H9 (cell line): ENCODE measurements at regions not wholly inside any gene's neighbourhood (a gene's known extent, or its start where the extent isn't known, plus 50 kb on each side); places are given as distances from the start of the nearest gene placed in this dataset.

Source experiments
- DNase-seq: peaks from one replicate; pipeline ENCODE4 v3.0.0-alpha.2; 2017
- H2AFZ ChIP-seq: one replicate; pipeline ENCODE4 v1.6.1; 2013; ENCODE audit warnings: mild to moderate bottlenecking, low read length, control low read depth, moderate library complexity
- H2AK5ac ChIP-seq: 2 replicates; pipeline ENCODE4 v1.6.1; 2013; ENCODE audit warnings: low read length, control low read depth, mixed read lengths; ENCODE audit not compliant: insufficient read length
- H2BK120ac ChIP-seq: one replicate; pipeline ENCODE4 v1.6.1; 2013; ENCODE audit warnings: low read depth, mild to moderate bottlenecking, low read length, control low read depth, inconsistent platforms; ENCODE audit not compliant: poor library complexity, severe bottlenecking
- H2BK12ac ChIP-seq: 2 replicates; pipeline ENCODE4 v1.6.1; 2013; ENCODE audit warnings: low read length, control low read depth, mixed read lengths, low read depth; ENCODE audit not compliant: insufficient read length
- H2BK15ac ChIP-seq: 2 replicates; pipeline ENCODE4 v1.6.1; 2013; ENCODE audit warnings: low read depth, low read length, control low read depth
- H2BK20ac ChIP-seq: one replicate; pipeline ENCODE4 v1.6.1; 2013; ENCODE audit warnings: low read depth, mild to moderate bottlenecking, low read length, control low read depth, inconsistent platforms; ENCODE audit not compliant: poor library complexity, severe bottlenecking
- H2BK5ac ChIP-seq: 2 replicates; pipeline ENCODE4 v1.6.1; 2013; ENCODE audit warnings: low read length, control low read depth, mixed read lengths; ENCODE audit not compliant: insufficient read length
- H3K14ac ChIP-seq: 2 replicates; pipeline ENCODE4 v1.6.1; 2013; ENCODE audit warnings: low read length, control low read depth; ENCODE audit not compliant: insufficient read depth
- H3K18ac ChIP-seq: 2 replicates; pipeline ENCODE4 v1.6.1; 2013; ENCODE audit warnings: low read depth, mild to moderate bottlenecking, mixed read lengths, low read length, control low read depth; ENCODE audit not compliant: insufficient read length
- H3K23ac ChIP-seq: 2 replicates; pipeline ENCODE4 v1.6.1; 2013; ENCODE audit warnings: low read length, control low read depth, mixed read lengths, low read depth; ENCODE audit not compliant: insufficient read length
- H3K23me2 ChIP-seq: 2 replicates; pipeline ENCODE4 v1.6.1; 2013; ENCODE audit warnings: low read depth, mild to moderate bottlenecking, mixed read lengths, low read length, control low read depth; ENCODE audit not compliant: insufficient read length, poor library complexity, severe bottlenecking
- H3K27ac ChIP-seq: 2 replicates; pipeline ENCODE4 v1.5.1; 2013; ENCODE audit warnings: low read length, control low read depth, mixed read lengths, low read depth; ENCODE audit not compliant: insufficient read length
- H3K27me3 ChIP-seq: 2 replicates; pipeline ENCODE4 v1.6.1; 2013; ENCODE audit warnings: low read length, control low read depth, inconsistent platforms; ENCODE audit not compliant: insufficient read depth
- H3K4ac ChIP-seq: 2 replicates; pipeline ENCODE4 v1.6.1; 2013; ENCODE audit warnings: low read depth, mild to moderate bottlenecking, control low read depth, inconsistent platforms, low read length, moderate library complexity
- H3K4me1 ChIP-seq: 2 replicates; pipeline ENCODE4 v1.6.1; 2013; ENCODE audit warnings: low read length, control low read depth, inconsistent platforms; ENCODE audit not compliant: insufficient read depth
- H3K4me2 ChIP-seq: 2 replicates; pipeline ENCODE4 v1.6.1; 2013; ENCODE audit warnings: low read length, control low read depth, mixed read lengths; ENCODE audit not compliant: insufficient read length, insufficient read depth
- H3K56ac ChIP-seq: 2 replicates; pipeline ENCODE4 v1.6.1; 2013; ENCODE audit warnings: low read depth, mild to moderate bottlenecking, mixed read lengths, low read length, control low read depth; ENCODE audit not compliant: insufficient read length
- H3K79me1 ChIP-seq: 2 replicates; pipeline ENCODE4 v1.6.1; 2013; ENCODE audit warnings: low read depth, mild to moderate bottlenecking, moderate library complexity, low read length, control low read depth, inconsistent platforms; ENCODE audit not compliant: insufficient read depth, poor library complexity, severe bottlenecking
- H3K79me2 ChIP-seq: 2 replicates; pipeline ENCODE4 v1.6.1; 2013; ENCODE audit warnings: low read length, control low read depth, inconsistent platforms; ENCODE audit not compliant: insufficient read depth
- H3K9ac ChIP-seq: 2 replicates; pipeline ENCODE4 v1.6.1; 2013; ENCODE audit warnings: low read length, control low read depth, mixed read lengths; ENCODE audit not compliant: insufficient read length; ENCODE audit errors: extremely low read depth
- H3K9me3 ChIP-seq: one replicate; pipeline ENCODE4 v1.6.1; 2013; ENCODE audit warnings: low read depth, low read length, inconsistent platforms; ENCODE audit not compliant: control insufficient read depth
- H3T11ph ChIP-seq: one replicate; pipeline ENCODE4 v1.6.1; 2013; ENCODE audit warnings: mild to moderate bottlenecking, low read length, control low read depth, inconsistent platforms
- H4K20me1 ChIP-seq: one replicate; pipeline ENCODE4 v1.6.1; 2013; ENCODE audit not compliant: control insufficient read depth, insufficient read length, insufficient read depth
- H4K5ac ChIP-seq: 2 replicates; pipeline ENCODE4 v1.6.1; 2013; ENCODE audit warnings: low read depth, mild to moderate bottlenecking, mixed read lengths, low read length, control low read depth; ENCODE audit not compliant: insufficient read length
- H4K8ac ChIP-seq: replicated peaks from 2 replicates; pipeline ENCODE4 v1.6.1; 2013; ENCODE audit warnings: low read length, control low read depth, mixed read lengths, low read depth; ENCODE audit not compliant: insufficient read length
- H4K91ac ChIP-seq: 2 replicates; pipeline ENCODE4 v1.6.1; 2013; ENCODE audit warnings: low read depth, mild to moderate bottlenecking, moderate library complexity, mixed read lengths, low read length, control low read depth; ENCODE audit not compliant: insufficient read length
- H3K27ac Mint-ChIP-seq, 3 experiments: 2 replicates in 2 of 3; 3 replicates in 1 of 3; pipeline ENCODE4 v1.8.0; 2020 to 2021; ENCODE audit warnings: mixed read lengths in 3 of 3, mild to moderate bottlenecking in 1 of 3, moderate library complexity in 1 of 3
- H3K27me3 Mint-ChIP-seq: 2 replicates; pipeline ENCODE4 v1.8.0; 2021; ENCODE audit warnings: low read depth, mild to moderate bottlenecking, moderate library complexity, mixed read lengths
- H3K36me3 Mint-ChIP-seq, 3 experiments: 2 replicates in 2 of 3; 3 replicates in 1 of 3; pipeline ENCODE4 v1.8.0; 2020 to 2021; ENCODE audit warnings: low read depth in 3 of 3, mixed read lengths in 3 of 3; ENCODE audit not compliant: insufficient read depth in 1 of 3
- H3K4me1 Mint-ChIP-seq, 2 experiments: 2 replicates each; pipeline ENCODE4 v1.8.0; 2020; ENCODE audit warnings: mixed read lengths in 2 of 2
- H3K4me3 Mint-ChIP-seq, 2 experiments: 2 replicates in 1 of 2; 3 replicates in 1 of 2; pipeline ENCODE4 v1.8.0; 2020 to 2021; ENCODE audit warnings: mild to moderate bottlenecking in 2 of 2, mixed read lengths in 2 of 2, moderate library complexity in 1 of 2
- H3K9me3 Mint-ChIP-seq, 2 experiments: 2 replicates in 1 of 2; 3 replicates in 1 of 2; pipeline ENCODE4 v1.8.0; 2020; ENCODE audit warnings: mild to moderate bottlenecking in 2 of 2, mixed read lengths in 2 of 2, moderate library complexity in 1 of 2
- WGBS: extraction: QIAGEN DNeasy Blood & Tissue Kit; methylation state at CpG from one replicate; pipeline ENCODE4 v1.1.7; 2013; ENCODE audit warnings: missing lambda C conversion rate, low lambda C conversion rate, mixed read lengths; ENCODE audit not compliant: insufficient read length; ENCODE audit errors: extremely low coverage; 5-methylcytosine and 5-hydroxymethylcytosine counted together
- TF ChIP-seq, protein P1 (sequence below): fragments of 200-600 bp; sonication (generic); conservative IDR thresholded peaks from 3 replicates; pipeline ENCODE4 v1.8.0; 2021; ENCODE audit warnings: antibody characterized with exemption, mild to moderate bottlenecking

GRCh38 chr2:41701231-41701630 is 346.6 kb upstream of the PKDCC start:
- Mint-ChIP-seq H3K27me3 (no peaks in the 10 kb centered on the region; the same call in 1 of the 2 replicates), H3K27ac (no peak overlapping the region), H3K36me3 (no peaks in the 10 kb centered on the region; a peak in 1 of 7 replicates), H3K4me3 (no peak overlapping the region), H3K4me1 (peaks cover 9 to 14% of the 10 kb centered on the region in 2 experiments; a peak in 3 of 4 replicates), H3K9me3 (no peaks in the 10 kb centered on the region)
- Histone ChIP-seq H3K18ac (no peak overlapping the region), H3K4me2 (no peak overlapping the region), H3K14ac (no peak overlapping the region), H2AK5ac (no peak overlapping the region), H3K4ac (no peak overlapping the region), H3T11ph (no peak overlapping the region), H3K56ac (no peak overlapping the region), H4K91ac (no peak overlapping the region), H2BK5ac (no peak overlapping the region), H3K79me2 (no peaks in the 10 kb centered on the region), H2BK120ac (no peak overlapping the region), H3K23me2 (no peaks in the 10 kb centered on the region), H3K27me3 (no peaks in the 10 kb centered on the region), H3K4me1 (no peaks in the 10 kb centered on the region; the same call in 1 of the 2 replicates), H2BK12ac (no peak overlapping the region), H3K9ac (no peak overlapping the region), H3K27ac (no peak overlapping the region), H2BK20ac (no peak overlapping the region), H2BK15ac (no peak overlapping the region), H4K20me1 (no peaks in the 10 kb centered on the region), H2AFZ (no peak overlapping the region), H4K8ac (no peak overlapping the region), H3K79me1 (no peaks in the 10 kb centered on the region), H3K23ac (no peak overlapping the region), H4K5ac (no peak overlapping the region), H3K9me3 (no peaks in the 10 kb centered on the region)
- DNase-seq = no peak
- WGBS = no CpG with 5 or more reads among the region's 3 CpGs
- TF ChIP-seq, protein P1, sequence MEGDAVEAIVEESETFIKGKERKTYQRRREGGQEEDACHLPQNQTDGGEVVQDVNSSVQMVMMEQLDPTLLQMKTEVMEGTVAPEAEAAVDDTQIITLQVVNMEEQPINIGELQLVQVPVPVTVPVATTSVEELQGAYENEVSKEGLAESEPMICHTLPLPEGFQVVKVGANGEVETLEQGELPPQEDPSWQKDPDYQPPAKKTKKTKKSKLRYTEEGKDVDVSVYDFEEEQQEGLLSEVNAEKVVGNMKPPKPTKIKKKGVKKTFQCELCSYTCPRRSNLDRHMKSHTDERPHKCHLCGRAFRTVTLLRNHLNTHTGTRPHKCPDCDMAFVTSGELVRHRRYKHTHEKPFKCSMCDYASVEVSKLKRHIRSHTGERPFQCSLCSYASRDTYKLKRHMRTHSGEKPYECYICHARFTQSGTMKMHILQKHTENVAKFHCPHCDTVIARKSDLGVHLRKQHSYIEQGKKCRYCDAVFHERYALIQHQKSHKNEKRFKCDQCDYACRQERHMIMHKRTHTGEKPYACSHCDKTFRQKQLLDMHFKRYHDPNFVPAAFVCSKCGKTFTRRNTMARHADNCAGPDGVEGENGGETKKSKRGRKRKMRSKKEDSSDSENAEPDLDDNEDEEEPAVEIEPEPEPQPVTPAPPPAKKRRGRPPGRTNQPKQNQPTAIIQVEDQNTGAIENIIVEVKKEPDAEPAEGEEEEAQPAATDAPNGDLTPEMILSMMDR = no peak
